ENCODE measurements at regions not wholly inside any gene's neighbourhood (a gene's known extent, or its start where the extent isn't known, plus 50 kb on each side); places are given as distances from the start of the nearest gene placed in this dataset.

- TF ChIP-seq PBX3 (IDR thresholded peaks at IDR 0.05) (no peak), POLR2AphosphoS2 (conservative IDR thresholded peaks at IDR 0.05; ENCODE audit: low read length) (no peak), KDM5A (IDR thresholded peaks at IDR 0.05) (no peak), ELK1 (IDR thresholded peaks at IDR 0.05; ENCODE audit: low read depth, low read length) (no peak), SREBF2 (IDR thresholded peaks at IDR 0.05) (no peak), EHMT2 (IDR thresholded peaks at IDR 0.05; ENCODE audit: low read depth) (no peak), ZFP36 (IDR thresholded peaks at IDR 0.05; ENCODE audit: borderline replicate concordance, partially characterized antibody) (no peak), GATA3 (IDR thresholded peaks at IDR 0.05; ENCODE audit: borderline replicate concordance) (no peak), HDAC2 (IDR thresholded peaks at IDR 0.05) (no peak), MAZ (IDR thresholded peaks at IDR 0.05; ENCODE audit: borderline replicate concordance, low read depth, low read length) (no peak), CBX2 (IDR thresholded peaks at IDR 0.05; ENCODE audit: borderline replicate concordance, low read depth) (no peak), RCOR1 (IDR thresholded peaks at IDR 0.05; ENCODE audit: low read depth, low read length) (no peak), KDM1A (IDR thresholded peaks at IDR 0.05; ENCODE audit: low read depth) (no peak), MYC (IDR thresholded peaks at IDR 0.05; ENCODE audit: borderline replicate concordance, low read length) (no peak), ZSCAN20 (CRISPR knock-in tag; IDR thresholded peaks at IDR 0.05) (no peak), CHD4 (IDR thresholded peaks at IDR 0.05; ENCODE audit: borderline replicate concordance) (no peak), NPAS2 (CRISPR knock-in tag; IDR thresholded peaks at IDR 0.05; ENCODE audit: borderline replicate concordance) (no peak)
- TF ChIP-seq, protein P1, sequence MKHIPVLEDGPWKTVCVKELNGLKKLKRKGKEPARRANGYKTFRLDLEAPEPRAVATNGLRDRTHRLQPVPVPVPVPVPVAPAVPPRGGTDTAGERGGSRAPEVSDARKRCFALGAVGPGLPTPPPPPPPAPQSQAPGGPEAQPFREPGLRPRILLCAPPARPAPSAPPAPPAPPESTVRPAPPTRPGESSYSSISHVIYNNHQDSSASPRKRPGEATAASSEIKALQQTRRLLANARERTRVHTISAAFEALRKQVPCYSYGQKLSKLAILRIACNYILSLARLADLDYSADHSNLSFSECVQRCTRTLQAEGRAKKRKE (CRISPR knock-in tag; IDR thresholded peaks at IDR 0.05; ENCODE audit: low read depth) = no peak
- TF ChIP-seq, protein P2, sequence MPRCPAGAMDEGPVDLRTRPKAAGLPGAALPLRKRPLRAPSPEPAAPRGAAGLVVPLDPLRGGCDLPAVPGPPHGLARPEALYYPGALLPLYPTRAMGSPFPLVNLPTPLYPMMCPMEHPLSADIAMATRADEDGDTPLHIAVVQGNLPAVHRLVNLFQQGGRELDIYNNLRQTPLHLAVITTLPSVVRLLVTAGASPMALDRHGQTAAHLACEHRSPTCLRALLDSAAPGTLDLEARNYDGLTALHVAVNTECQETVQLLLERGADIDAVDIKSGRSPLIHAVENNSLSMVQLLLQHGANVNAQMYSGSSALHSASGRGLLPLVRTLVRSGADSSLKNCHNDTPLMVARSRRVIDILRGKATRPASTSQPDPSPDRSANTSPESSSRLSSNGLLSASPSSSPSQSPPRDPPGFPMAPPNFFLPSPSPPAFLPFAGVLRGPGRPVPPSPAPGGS (IDR thresholded peaks at IDR 0.05) = no peak
- TF ChIP-seq, protein P3, sequence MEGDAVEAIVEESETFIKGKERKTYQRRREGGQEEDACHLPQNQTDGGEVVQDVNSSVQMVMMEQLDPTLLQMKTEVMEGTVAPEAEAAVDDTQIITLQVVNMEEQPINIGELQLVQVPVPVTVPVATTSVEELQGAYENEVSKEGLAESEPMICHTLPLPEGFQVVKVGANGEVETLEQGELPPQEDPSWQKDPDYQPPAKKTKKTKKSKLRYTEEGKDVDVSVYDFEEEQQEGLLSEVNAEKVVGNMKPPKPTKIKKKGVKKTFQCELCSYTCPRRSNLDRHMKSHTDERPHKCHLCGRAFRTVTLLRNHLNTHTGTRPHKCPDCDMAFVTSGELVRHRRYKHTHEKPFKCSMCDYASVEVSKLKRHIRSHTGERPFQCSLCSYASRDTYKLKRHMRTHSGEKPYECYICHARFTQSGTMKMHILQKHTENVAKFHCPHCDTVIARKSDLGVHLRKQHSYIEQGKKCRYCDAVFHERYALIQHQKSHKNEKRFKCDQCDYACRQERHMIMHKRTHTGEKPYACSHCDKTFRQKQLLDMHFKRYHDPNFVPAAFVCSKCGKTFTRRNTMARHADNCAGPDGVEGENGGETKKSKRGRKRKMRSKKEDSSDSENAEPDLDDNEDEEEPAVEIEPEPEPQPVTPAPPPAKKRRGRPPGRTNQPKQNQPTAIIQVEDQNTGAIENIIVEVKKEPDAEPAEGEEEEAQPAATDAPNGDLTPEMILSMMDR (IDR thresholded peaks at IDR 0.05) = no peak
- POLR2A ChIA-PET = no interaction called here
- Histone ChIP-seq H3K4me1 (peaks cover 24% of the 10 kb centered on the region), H3K4me3 (no peak overlapping the region), H3K9me3 (peaks cover 14% of the 10 kb centered on the region), H3K27ac (peak overlapping the region in 1 of 2 experiments; percentile 40; a peak in 1 of 6 replicates), H3K4me2 (no peak overlapping the region)
- WGBS (ENCODE audit: missing lambda C conversion rate) = 32% methylated on average over 1 of the region's 1 CpG
- no peak for ATAC-seq
- FAIRE-seq = no peak
- CTCF ChIA-PET = interaction anchor here (0.9 to 2.4 kb wide), 2 partner anchors 15 to 123 kb away, joined by 5 to 6 read pairs; no protein-coding TSS in a partner anchor
- DNase-seq (ENCODE audit: low read depth in 1 of 2, low spot score in 1 of 2) = no peak
Measured at GRCh38 chr12:13377698-13378097, 181.2 kb downstream of the EMP1 start.

Measured in A549 (cell line).